Activated T-helper 1 cell treated with anti-CD3 and anti-CD28 coated beads, Interleukin-12 subunit alpha, Interleukin-12 subunit beta, Interleukin-2, Interleukin-4 antibody, amounts not matched to agents 30 ng/mL and 10 ng/mL and 1 ng/mL, durations not matched to agents 14 hours and 24 hours and 36 hours (primary cell): ENCODE measurements at regions not wholly inside any gene's neighbourhood (a gene's known extent, or its start where the extent isn't known, plus 50 kb on each side); places are given as distances from the start of the nearest gene placed in this dataset.
"Not testable (repeated sequence)": the region's sequence is repeated elsewhere in the genome, so short reads cannot be mapped to it uniquely, and the experiment has no call there.

Experiments used
- DNase-seq: peaks from one replicate; pipeline ENCODE4 v3.0.0; 2021; ENCODE audit warnings: low spot score
- H3K27ac Mint-ChIP-seq: one replicate; pipeline ENCODE4 v1.8.0; 2021; ENCODE audit warnings: mild to moderate bottlenecking, mixed read lengths
- H3K27me3 Mint-ChIP-seq: one replicate; pipeline ENCODE4 v1.8.0; 2022; ENCODE audit warnings: mild to moderate bottlenecking, moderate library complexity, mixed read lengths; ENCODE audit not compliant: insufficient read depth
- H3K36me3 Mint-ChIP-seq: one replicate; pipeline ENCODE4 v1.8.0; 2021; ENCODE audit warnings: low read depth, mixed read lengths
- H3K4me1 Mint-ChIP-seq: one replicate; pipeline ENCODE4 v1.8.0; 2021; ENCODE audit warnings: low read depth, mixed read lengths
- H3K4me3 Mint-ChIP-seq: one replicate; pipeline ENCODE4 v1.8.0; 2021; ENCODE audit warnings: mild to moderate bottlenecking, moderate library complexity, mixed read lengths
- H3K9me3 Mint-ChIP-seq: one replicate; pipeline ENCODE4 v1.8.0; 2021; ENCODE audit warnings: mixed read lengths
- intact Hi-C: fragments of 100-400 bp; cut with micrococcal nuclease; formaldehyde crosslinking; loops from one replicate; pipeline ENCODE4 v1.15.1; 2024

GRCh38 chr5:103774721-103775120, 212.1 kb upstream of the NUDT12 start:
- Mint-ChIP-seq H3K9me3 (peaks cover 9% of the 10 kb centered on the region), H3K4me1 (no peaks in the 10 kb centered on the region), H3K36me3 (no peaks in the 10 kb centered on the region), H3K27ac (no peak overlapping the region), H3K27me3 (no peaks in the 10 kb centered on the region), H3K4me3 (no peak overlapping the region)
- DNase-seq, result no peak
- intact Hi-C loops, result no loop called here

- H3K4me1 Mint-ChIP-seq, result no peaks in the 10 kb centered on the region
These were observed 209.7 kb upstream of the NUDT12 start for GRCh38 chr5:103772248-103772647.

GRCh38 chr5:103764403-103764802, 201.8 kb upstream of the NUDT12 start:
- intact Hi-C loops, result no loop called here
- H3K36me3 Mint-ChIP-seq, result no peaks in the 10 kb centered on the region
- no peaks in the 10 kb centered on the region for H3K4me1 Mint-ChIP-seq
- no peak overlapping the region for H3K4me3 Mint-ChIP-seq
- no peak for DNase-seq
- H3K27ac Mint-ChIP-seq, result no peak overlapping the region
- no peaks in the 10 kb centered on the region for H3K27me3 Mint-ChIP-seq
- H3K9me3 Mint-ChIP-seq, result no peaks in the 10 kb centered on the region

More at GRCh38 chr5:103772248-103772647, 209.7 kb upstream of the NUDT12 start:
- DNase-seq, result no peak
- Mint-ChIP-seq H3K4me3 (no peak overlapping the region), H3K9me3 (peaks cover 4% of the 10 kb centered on the region), H3K27me3 (no peaks in the 10 kb centered on the region), H3K27ac (no peak overlapping the region), H3K36me3 (no peaks in the 10 kb centered on the region)
- intact Hi-C loops, result no loop called here

- no peak for DNase-seq
- intact Hi-C loops, result no loop called here
- no peaks in the 10 kb centered on the region for H3K27me3 Mint-ChIP-seq
- H3K9me3 Mint-ChIP-seq, result no peaks in the 10 kb centered on the region
- H3K27ac Mint-ChIP-seq, result no peak overlapping the region
- H3K4me1 Mint-ChIP-seq, result no peaks in the 10 kb centered on the region
- no peaks in the 10 kb centered on the region for H3K36me3 Mint-ChIP-seq
- H3K4me3 Mint-ChIP-seq, result no peak overlapping the region
These were observed 196.4 kb upstream of the NUDT12 start for GRCh38 chr5:103758996-103759395.

GRCh38 chr5:103755974-103756373, 193.4 kb upstream of the NUDT12 start:
- Mint-ChIP-seq H3K36me3 (no peaks in the 10 kb centered on the region), H3K4me1 (no peaks in the 10 kb centered on the region), H3K9me3 (no peaks in the 10 kb centered on the region), H3K27ac (no peak overlapping the region), H3K27me3 (no peaks in the 10 kb centered on the region), H3K4me3 (no peak overlapping the region)
- no peak for DNase-seq
- intact Hi-C loops, result no loop called here

GRCh38 chr5:103745353-103746065, 182.9 kb upstream of the NUDT12 start:
- intact Hi-C loops, result no loop called here
- Mint-ChIP-seq H3K36me3 (no peaks in the 10 kb centered on the region), H3K4me1 (no peaks in the 10 kb centered on the region), H3K27ac (no peak overlapping the region), H3K4me3 (no peak overlapping the region), H3K9me3 (no peaks in the 10 kb centered on the region), H3K27me3 (no peaks in the 10 kb centered on the region)
- no peak for DNase-seq

- H3K4me1 Mint-ChIP-seq, result no peaks in the 10 kb centered on the region
- H3K36me3 Mint-ChIP-seq, result no peaks in the 10 kb centered on the region
- DNase-seq, result no peak
- intact Hi-C loops, result no loop called here
- no peaks in the 10 kb centered on the region for H3K27me3 Mint-ChIP-seq
- no peaks in the 10 kb centered on the region for H3K9me3 Mint-ChIP-seq
- H3K4me3 Mint-ChIP-seq, result no peak overlapping the region
- H3K27ac Mint-ChIP-seq, result no peak overlapping the region
These were observed 181.6 kb upstream of the NUDT12 start for GRCh38 chr5:103744159-103744558.

- intact Hi-C loops, result no loop called here
- no peaks in the 10 kb centered on the region for H3K27me3 Mint-ChIP-seq
- no peak overlapping the region for H3K4me3 Mint-ChIP-seq
- H3K36me3 Mint-ChIP-seq, result no peaks in the 10 kb centered on the region
- no peak for DNase-seq
- H3K9me3 Mint-ChIP-seq, result no peaks in the 10 kb centered on the region
- H3K4me1 Mint-ChIP-seq, result no peaks in the 10 kb centered on the region
- H3K27ac Mint-ChIP-seq, result no peak overlapping the region
These were observed 180.8 kb upstream of the NUDT12 start for GRCh38 chr5:103743421-103743820.

GRCh38 chr5:103741984-103742383, 179.4 kb upstream of the NUDT12 start:
- intact Hi-C loops, result no loop called here
- Mint-ChIP-seq H3K9me3 (peaks cover 4% of the 10 kb centered on the region), H3K36me3 (no peaks in the 10 kb centered on the region), H3K4me1 (no peaks in the 10 kb centered on the region), H3K27me3 (no peaks in the 10 kb centered on the region), H3K27ac (no peak overlapping the region), H3K4me3 (no peak overlapping the region)
- DNase-seq, result no peak

GRCh38 chr5:103736343-103736742, 173.8 kb upstream of the NUDT12 start:
- H3K27ac Mint-ChIP-seq, H3K36me3 Mint-ChIP-seq, intact Hi-C loops, H3K4me3 Mint-ChIP-seq, DNase-seq, H3K27me3 Mint-ChIP-seq, H3K4me1 Mint-ChIP-seq: not testable (repeated sequence)
- H3K9me3 Mint-ChIP-seq, result peaks cover 11% of the 10 kb centered on the region

GRCh38 chr5:103724271-103724670, 161.7 kb upstream of the NUDT12 start:
- H3K36me3 Mint-ChIP-seq, result no peaks in the 10 kb centered on the region
- H3K9me3 Mint-ChIP-seq, result peaks cover 31% of the 10 kb centered on the region
- no peak for DNase-seq
- H3K4me3 Mint-ChIP-seq, result no peak overlapping the region
- intact Hi-C loops, result no loop called here
- H3K27me3 Mint-ChIP-seq, result no peaks in the 10 kb centered on the region
- H3K4me1 Mint-ChIP-seq, result no peaks in the 10 kb centered on the region
- H3K27ac Mint-ChIP-seq, result no peak overlapping the region

- DNase-seq, result no peak
- Mint-ChIP-seq H3K36me3 (no peaks in the 10 kb centered on the region), H3K4me3 (no peak overlapping the region), H3K4me1 (no peaks in the 10 kb centered on the region), H3K9me3 (peaks cover 30% of the 10 kb centered on the region), H3K27ac (no peak overlapping the region), H3K27me3 (no peaks in the 10 kb centered on the region)
- intact Hi-C loops, result no loop called here
These were observed 158.6 kb upstream of the NUDT12 start for GRCh38 chr5:103721183-103721582.

GRCh38 chr5:103718108-103718507, 155.5 kb upstream of the NUDT12 start:
- no peak overlapping the region for H3K27ac Mint-ChIP-seq
- H3K4me3 Mint-ChIP-seq, result no peak overlapping the region
- H3K9me3 Mint-ChIP-seq, result peaks cover 26% of the 10 kb centered on the region
- H3K27me3 Mint-ChIP-seq, result no peaks in the 10 kb centered on the region
- intact Hi-C loops, result no loop called here
- no peaks in the 10 kb centered on the region for H3K4me1 Mint-ChIP-seq
- DNase-seq, result no peak
- no peaks in the 10 kb centered on the region for H3K36me3 Mint-ChIP-seq

GRCh38 chr5:103708601-103709000, 146.0 kb upstream of the NUDT12 start:
- Mint-ChIP-seq H3K4me1 (no peaks in the 10 kb centered on the region), H3K36me3 (no peaks in the 10 kb centered on the region)
- intact Hi-C loops, result no loop called here

More at GRCh38 chr5:103708601-103709000, 146.0 kb upstream of the NUDT12 start:
- H3K27me3 Mint-ChIP-seq, result no peaks in the 10 kb centered on the region
- H3K4me3 Mint-ChIP-seq, result no peak overlapping the region
- H3K27ac Mint-ChIP-seq, result no peak overlapping the region
- DNase-seq, result no peak
- no peaks in the 10 kb centered on the region for H3K9me3 Mint-ChIP-seq
